ENCODE measurements at regions not wholly inside any gene's neighbourhood (a gene's known extent, or its start where the extent isn't known, plus 50 kb on each side); places are given as distances from the start of the nearest gene placed in this dataset.

GRCh38 chr9:17905366-17905765 is 326.5 kb downstream of the SH3GL2 start:
- TF ChIP-seq POLR2A (IDR thresholded peaks at IDR 0.05; ENCODE audit: low read length) (no peak), GATA1 (IDR thresholded peaks at IDR 0.05; ENCODE audit: low read depth, low read length) (no peak)

Measured in erythroblast (primary cell).